Tibial nerve (tissue), 4 donors: ENCODE measurements at regions not wholly inside any gene's neighbourhood (a gene's known extent, or its start where the extent isn't known, plus 50 kb on each side); places are given as distances from the start of the nearest gene placed in this dataset.

Experiments
- DNase-seq, 2 donors: peaks; one replicate each; pipeline ENCODE4 v3.0.0-alpha.2; 2019; ENCODE audit warnings: low spot score in 2 of 2
- H3K27ac ChIP-seq, 4 donors: fragments of 200-600 bp; sonication (generic) in 3 of 4; one replicate each; pipeline ENCODE4 v1.5.1; 2017 to 2019; ENCODE audit warnings: mild to moderate bottlenecking in 1 of 4
- H3K27me3 ChIP-seq, 2 donors: fragments of 200-600 bp; sonication (generic) in 1 of 2; one replicate each; pipeline versions ENCODE4 v1.5.1 to v1.6.0; 2017 to 2019
- H3K36me3 ChIP-seq, 3 donors: fragments of 200-600 bp; sonication (generic); one replicate each; pipeline ENCODE4 v1.5.1; 2018 to 2019
- H3K4me1 ChIP-seq, 4 donors: fragments of 200-600 bp; sonication (generic) in 3 of 4; one replicate each; pipeline ENCODE4 v1.5.1; 2017 to 2019
- H3K4me3 ChIP-seq, 4 donors: fragments of 200-600 bp; sonication (generic) in 3 of 4; one replicate each; pipeline ENCODE4 v1.5.1; 2017 to 2019; ENCODE audit warnings: mild to moderate bottlenecking in 1 of 4, moderate library complexity in 1 of 4
- H3K9me3 ChIP-seq, 4 donors: fragments of 200-600 bp; sonication (generic) in 3 of 4; one replicate each; pipeline ENCODE4 v1.5.1; 2017 to 2019
- CTCF ChIP-seq, 5 experiments: fragments of 200-600 bp in 3 of 5; fragments of 450-650 bp in 2 of 5; sonication (generic) in 3 of 5; IDR thresholded peaks; one replicate each; pipeline ENCODE4 v1.5.1; 2016 to 2019; ENCODE audit warnings: antibody characterized with exemption in 5 of 5, mild to moderate bottlenecking in 3 of 5, moderate library complexity in 2 of 5
- EP300 ChIP-seq, 2 donors: sonication (generic); formaldehyde crosslinking; IDR thresholded peaks; one replicate each; pipeline ENCODE4 v1.6.1; 2017; ENCODE audit warnings: antibody characterized with exemption in 2 of 2, mild to moderate bottlenecking in 1 of 2
- POLR2A ChIP-seq, 2 donors: fragments of 450-650 bp; IDR thresholded peaks; one replicate each; pipeline ENCODE4 v1.6.1; 2017; ENCODE audit warnings: antibody characterized with exemption in 2 of 2, mild to moderate bottlenecking in 2 of 2, moderate library complexity in 2 of 2
- WGBS, 2 donors: methylation state at CpG; one replicate each; pipeline ENCODE4 v1.1.5; 2018; 5-methylcytosine and 5-hydroxymethylcytosine counted together

GRCh38 chr5:124343451-124343867 lies 403.0 kb downstream of the ZNF608 start:
- TF ChIP-seq EP300 (IDR thresholded peaks at IDR 0.05) (no peak), POLR2A (IDR thresholded peaks at IDR 0.05) (no peak), CTCF (IDR thresholded peaks at IDR 0.05) (no peak)
- no peak overlapping the region for H3K4me3 ChIP-seq
- H3K9me3 ChIP-seq = no peaks in the 10 kb centered on the region
- peaks cover 0 to 37% (median 13%) of the 10 kb centered on the region in 4 donors for H3K4me1 ChIP-seq
- WGBS, 2 donors = 70 to 75% methylated on average over 5 of the region's 5 CpGs
- H3K27me3 ChIP-seq = no peaks in the 10 kb centered on the region
- H3K36me3 ChIP-seq = no peaks in the 10 kb centered on the region
- peak overlapping the region in 2 of 4 donors; percentile 65 to 73 for H3K27ac ChIP-seq
- DNase-seq = no peak

- no peaks in the 10 kb centered on the region for H3K27me3 ChIP-seq
- H3K36me3 ChIP-seq = no peaks in the 10 kb centered on the region
- peaks cover 0 to 37% (median 13%) of the 10 kb centered on the region in 4 donors for H3K4me1 ChIP-seq
- no peak for DNase-seq
- peak overlapping the region in 2 of 4 donors; percentile 65 to 73 for H3K27ac ChIP-seq
- no peaks in the 10 kb centered on the region for H3K9me3 ChIP-seq
- no peak overlapping the region for H3K4me3 ChIP-seq
- WGBS, 2 donors = 16 to 27% methylated on average over 1 of the region's 1 CpG
- TF ChIP-seq POLR2A (IDR thresholded peaks at IDR 0.05) (no peak), CTCF (IDR thresholded peaks at IDR 0.05) (no peak), EP300 (IDR thresholded peaks at IDR 0.05) (no peak)
Observed at GRCh38 chr5:124342986-124343385, 403.5 kb downstream of the ZNF608 start.

- no peaks in the 10 kb centered on the region for H3K27me3 ChIP-seq
- peaks cover 0 to 37% (median 13%) of the 10 kb centered on the region in 4 donors for H3K4me1 ChIP-seq
- H3K4me3 ChIP-seq = no peak overlapping the region
- H3K9me3 ChIP-seq = no peaks in the 10 kb centered on the region
- H3K27ac ChIP-seq = peak overlapping the region in 2 of 4 donors; percentile 73 to 79
- DNase-seq = no peak
- H3K36me3 ChIP-seq = no peaks in the 10 kb centered on the region
- no peak for TF ChIP-seq POLR2A (IDR thresholded peaks at IDR 0.05)
- no peak for TF ChIP-seq EP300 (IDR thresholded peaks at IDR 0.05)
- TF ChIP-seq CTCF (IDR thresholded peaks at IDR 0.05) = no peak
- WGBS, 2 donors = 22 to 30% methylated on average over 7 of the region's 7 CpGs
Observed at GRCh38 chr5:124342584-124342983, 403.9 kb downstream of the ZNF608 start.

GRCh38 chr5:124342027-124342471 lies 404.4 kb downstream of the ZNF608 start:
- Histone ChIP-seq H3K4me3 (no peak overlapping the region), H3K27me3 (no peaks in the 10 kb centered on the region), H3K4me1 (peaks cover 0 to 37% (median 13%) of the 10 kb centered on the region in 4 donors), H3K36me3 (no peaks in the 10 kb centered on the region), H3K27ac (peak overlapping the region in 2 of 4 donors; percentile 73 to 79), H3K9me3 (no peaks in the 10 kb centered on the region)
- DNase-seq = peak in 1 of 2 donors; percentile 26
- WGBS, 2 donors = 5 to 10% methylated on average over 1 of the region's 1 CpG
- peak in 1 of 2 donors; percentile 59 for TF ChIP-seq EP300 (IDR thresholded peaks at IDR 0.05)
- TF ChIP-seq POLR2A (IDR thresholded peaks at IDR 0.05) = no peak

- WGBS, 2 donors = 21 to 25% methylated on average over 7 of the region's 7 CpGs
- no peaks in the 10 kb centered on the region for H3K9me3 ChIP-seq
- TF ChIP-seq POLR2A (IDR thresholded peaks at IDR 0.05) (no peak), CTCF (IDR thresholded peaks at IDR 0.05) (no peak), EP300 (IDR thresholded peaks at IDR 0.05) (peak in 1 of 2 donors; percentile 20)
- no peaks in the 10 kb centered on the region for H3K27me3 ChIP-seq
- peak overlapping the region; percentile 29 to 79 (median 70) for H3K27ac ChIP-seq
- H3K4me1 ChIP-seq = peaks cover 0 to 37% (median 13%) of the 10 kb centered on the region in 4 donors
- peak overlapping the region in 1 of 4 donors; percentile 7 for H3K4me3 ChIP-seq
- no peaks in the 10 kb centered on the region for H3K36me3 ChIP-seq
- no peak for DNase-seq
Observed at GRCh38 chr5:124341066-124341858, 405.2 kb downstream of the ZNF608 start.
